Islet of Langerhans (tissue), 1 donor: ENCODE measurements at regions not wholly inside any gene's neighbourhood (a gene's known extent, or its start where the extent isn't known, plus 50 kb on each side); places are given as distances from the start of the nearest gene placed in this dataset.
"Not testable (repeated sequence)": the region's sequence is repeated elsewhere in the genome, so short reads cannot be mapped to it uniquely, and the experiment has no call there.

Experiments
- FAIRE-seq: peaks from one replicate; lab custom pipeline; 2011; peaks lifted over from hg19 to GRCh38; lab: Jason Lieb, UNC

GRCh38 chr1:56106531-56107274 is 472.7 kb downstream of the PLPP3 start:
- no peak for FAIRE-seq

GRCh38 chr1:56105397-56105796 is 474.0 kb downstream of the PLPP3 start:
- no peak for FAIRE-seq

- no peak for FAIRE-seq
Observed at GRCh38 chr1:56099766-56100265, 479.5 kb downstream of the PLPP3 start.

DNA sequence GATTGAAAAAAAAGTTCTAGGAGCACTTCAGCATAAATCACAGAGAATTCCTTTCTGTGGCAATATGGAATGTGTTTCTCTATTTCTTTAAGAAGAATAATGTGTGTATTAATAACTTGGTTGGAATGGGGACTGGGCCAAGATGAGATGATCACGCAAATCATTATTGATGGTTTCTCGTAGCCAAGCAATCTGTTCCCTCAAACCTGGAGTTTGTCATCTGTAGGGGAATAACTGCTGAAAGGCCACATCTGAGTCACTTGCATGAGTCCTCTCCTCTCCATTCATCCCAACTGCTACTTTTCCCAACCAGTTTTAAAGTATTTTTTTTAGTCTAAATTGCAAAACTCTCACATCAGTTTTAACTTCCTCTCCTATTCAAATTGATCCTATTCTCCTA is 480.4 kb downstream of the PLPP3 start:
- FAIRE-seq: no peak

- FAIRE-seq: no peak
Observed at GRCh38 chr1:56097713-56098112, 481.6 kb downstream of the PLPP3 start.

GRCh38 chr1:56095696-56096665 is 483.4 kb downstream of the PLPP3 start:
- no peak for FAIRE-seq

- no peak for FAIRE-seq
Observed at GRCh38 chr1:56094168-56094567, 485.2 kb downstream of the PLPP3 start.

DNA sequence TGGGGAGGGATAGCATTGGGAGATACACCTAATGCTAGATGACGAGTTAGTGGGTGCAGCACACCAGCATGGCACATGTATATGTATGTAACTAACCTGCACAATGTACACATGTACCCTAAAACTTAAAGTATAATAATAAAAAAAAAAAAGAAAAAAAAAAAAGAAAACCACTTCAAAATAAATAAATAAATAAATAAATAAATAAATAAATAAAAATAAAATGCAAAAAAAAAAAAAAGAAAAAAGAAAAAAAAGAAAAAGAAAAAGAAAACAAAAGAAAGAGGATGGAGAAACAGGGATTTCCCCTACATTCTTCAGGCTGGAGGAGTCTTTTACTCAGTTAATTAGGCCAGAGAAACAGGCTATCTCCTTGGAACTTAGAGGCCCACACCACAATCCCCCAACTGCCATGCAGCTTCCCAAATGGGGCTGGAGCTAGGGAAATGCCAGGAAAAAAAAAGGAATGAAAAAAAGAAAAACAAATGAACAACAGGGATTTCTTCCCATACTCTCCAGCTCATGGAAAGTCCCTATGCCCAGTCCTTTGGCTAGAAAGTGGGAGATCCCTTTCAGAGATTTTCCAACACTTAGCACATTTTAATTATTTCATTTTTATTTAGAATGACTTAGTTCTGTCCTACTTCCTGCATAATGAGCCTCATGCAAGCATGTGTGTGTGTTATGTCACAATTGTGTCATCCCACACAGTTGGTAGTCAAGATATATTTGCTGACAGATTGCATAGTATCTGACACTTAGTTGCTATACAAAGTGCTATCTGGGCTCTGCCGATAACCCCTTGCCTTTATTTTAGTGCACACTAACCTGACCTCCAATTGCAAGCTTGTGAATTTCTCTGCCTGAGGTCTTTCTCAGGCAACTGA is 486.4 kb downstream of the PLPP3 start:
- no peak for FAIRE-seq

DNA sequence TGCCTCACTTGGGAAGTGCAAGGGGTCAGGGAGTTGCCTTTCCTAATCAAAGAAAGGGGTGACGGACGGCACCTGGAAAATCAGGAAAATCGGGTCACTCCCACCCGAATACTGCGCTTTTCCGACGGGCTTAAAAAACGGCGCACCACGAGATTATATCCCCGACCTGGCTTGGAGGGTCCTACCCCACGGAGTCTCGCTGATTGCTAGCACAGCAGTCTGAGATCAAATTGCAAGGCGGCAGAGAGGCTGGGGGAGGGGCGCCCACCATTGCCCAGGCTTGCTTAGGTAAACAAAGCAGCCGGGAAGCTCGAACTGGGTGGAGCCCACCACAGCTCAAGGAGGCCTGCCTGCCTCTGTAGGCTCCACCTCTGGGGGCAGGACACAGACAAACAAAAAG is 489.5 kb downstream of the PLPP3 start:
- FAIRE-seq: not testable (repeated sequence)

DNA sequence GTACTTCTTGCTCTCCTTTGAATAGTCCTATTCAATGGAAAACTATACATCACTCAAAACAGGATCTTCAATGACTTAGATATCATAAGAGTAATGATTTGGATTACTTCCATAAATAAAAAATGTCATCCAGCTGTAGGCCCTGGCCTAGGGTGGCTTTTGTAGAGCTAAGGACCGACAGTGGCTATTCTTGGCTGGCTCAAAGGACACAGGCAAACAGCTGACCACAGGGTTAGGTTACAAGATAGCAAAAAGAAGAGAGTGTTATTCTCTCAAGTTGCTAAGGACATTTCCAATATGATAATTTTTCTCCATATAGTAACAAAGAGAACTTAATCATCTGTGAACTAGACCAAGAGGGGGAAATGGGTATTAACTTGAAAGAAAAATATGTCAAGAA is 495.1 kb downstream of the PLPP3 start:
- FAIRE-seq: no peak

DNA sequence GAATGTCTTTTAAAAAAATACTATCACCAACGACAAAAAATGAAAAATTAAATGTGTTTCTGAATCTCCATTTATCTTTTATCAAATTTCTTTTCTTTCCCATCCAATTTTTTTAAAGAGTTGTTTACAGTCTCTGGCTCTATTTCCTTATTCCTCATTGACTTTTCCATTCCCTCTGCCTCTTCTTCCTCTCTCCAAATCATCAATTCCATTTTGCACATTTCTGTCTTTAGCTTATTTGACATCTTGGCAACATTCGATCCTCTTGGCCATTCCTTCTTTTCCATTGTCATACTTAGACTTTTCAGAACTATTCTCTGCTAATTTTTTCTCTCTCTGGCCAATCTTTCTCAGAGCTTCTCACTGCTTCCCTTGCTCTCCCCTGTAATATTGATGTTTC is 497.6 kb downstream of the PLPP3 start:
- no peak for FAIRE-seq

DNA sequence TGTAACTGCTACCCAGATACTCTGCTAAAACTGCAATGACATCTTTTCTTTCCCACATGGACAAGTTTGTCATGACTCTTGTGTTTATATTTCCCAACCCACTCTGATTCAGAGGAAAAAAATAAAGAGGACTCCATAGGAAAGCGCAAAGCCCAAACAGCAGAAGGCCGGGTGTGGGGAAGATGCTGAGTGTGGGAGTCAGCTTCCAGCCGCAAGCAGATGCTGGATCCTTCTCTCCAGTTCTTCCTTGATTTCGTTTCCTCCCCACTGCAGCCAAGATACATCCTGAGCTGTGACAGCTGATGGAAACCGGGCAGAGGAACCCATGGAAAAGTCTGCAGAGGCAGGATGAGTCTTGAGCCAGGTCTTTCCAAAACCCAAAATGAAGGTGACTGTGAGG is 498.2 kb downstream of the PLPP3 start:
- no peak for FAIRE-seq

DNA sequence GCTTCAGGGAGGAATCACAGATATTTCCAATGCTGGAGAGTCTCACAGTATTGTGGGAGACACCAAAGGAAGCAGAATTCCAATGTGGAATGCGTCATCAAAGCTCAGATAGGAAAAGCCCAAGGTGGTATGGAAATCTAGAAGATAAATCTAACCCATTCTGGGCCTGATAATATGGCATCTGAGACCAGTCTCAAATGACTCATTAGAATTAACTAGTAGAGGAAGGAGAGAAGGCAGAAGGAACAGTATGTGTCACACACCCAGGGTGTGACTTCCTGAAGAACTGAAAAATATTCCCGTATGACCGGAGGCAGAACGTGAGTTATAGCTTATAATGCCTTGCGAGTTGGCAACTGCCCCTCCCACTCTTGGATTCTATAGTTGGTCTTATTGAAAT is 499.2 kb downstream of the PLPP3 start:
- no peak for FAIRE-seq

DNA sequence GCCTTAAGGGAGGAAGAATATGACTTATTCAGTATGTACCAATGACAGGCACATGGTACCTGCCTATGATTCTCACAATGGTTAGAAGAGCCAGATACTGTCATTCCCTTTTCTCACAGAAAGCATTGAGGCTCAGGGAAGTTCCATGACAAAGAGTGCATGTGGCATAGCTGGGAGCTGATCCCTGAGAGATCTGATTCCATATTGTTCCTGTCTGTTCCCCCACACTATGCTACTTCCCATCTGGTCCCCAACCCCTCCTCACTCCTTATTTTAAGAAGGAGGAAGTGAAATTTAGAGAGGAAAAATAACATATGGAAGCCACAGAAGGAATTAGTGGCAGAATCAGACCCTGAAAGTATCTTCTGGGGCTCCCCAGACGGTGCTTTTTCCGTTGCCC is 500.0 kb downstream of the PLPP3 start:
- FAIRE-seq: no peak

GRCh38 chr1:56077206-56077605 is 502.2 kb downstream of the PLPP3 start:
- FAIRE-seq: no peak

- no peak for FAIRE-seq
Observed at GRCh38 chr1:56074007-56074651, 505.2 kb downstream of the PLPP3 start.

DNA sequence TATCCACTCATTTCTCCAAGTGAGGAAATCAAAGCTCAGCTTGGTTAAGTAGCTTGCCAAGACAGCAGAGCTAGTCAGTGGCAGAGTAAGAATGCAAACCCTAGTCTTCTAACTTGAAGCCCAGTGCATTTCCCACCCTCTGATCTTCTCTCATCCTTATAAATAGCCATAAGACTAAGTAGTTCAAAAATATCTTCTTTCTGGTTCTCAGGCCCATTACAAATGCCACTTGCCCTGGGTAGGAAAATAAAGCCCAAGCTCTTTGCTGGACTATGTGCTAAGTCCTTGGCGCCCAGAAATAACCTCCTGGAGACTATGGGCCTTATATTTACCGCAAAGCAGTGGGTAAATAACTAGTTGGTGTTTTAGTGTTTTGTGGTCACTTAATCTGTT is 505.8 kb downstream of the PLPP3 start:
- no peak for FAIRE-seq

DNA sequence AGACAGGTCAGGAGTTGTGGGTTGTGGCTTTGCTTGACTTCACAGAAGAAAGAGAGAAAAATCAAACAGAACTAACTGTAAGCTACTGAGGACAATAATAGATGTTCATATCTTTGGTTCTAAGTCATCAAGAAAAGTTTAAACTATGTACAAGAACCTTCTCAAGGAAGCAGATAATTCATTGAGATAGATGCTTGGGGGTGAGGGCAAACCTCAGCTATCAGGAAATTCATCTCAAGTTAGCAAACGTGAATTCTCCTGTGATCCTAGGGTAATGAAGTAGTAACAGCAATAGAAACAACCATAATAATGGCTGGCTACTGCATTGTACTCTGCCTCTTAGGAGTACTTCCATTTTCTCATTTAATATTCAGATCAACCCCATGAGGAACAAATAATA is 506.2 kb downstream of the PLPP3 start:
- FAIRE-seq: no peak

DNA sequence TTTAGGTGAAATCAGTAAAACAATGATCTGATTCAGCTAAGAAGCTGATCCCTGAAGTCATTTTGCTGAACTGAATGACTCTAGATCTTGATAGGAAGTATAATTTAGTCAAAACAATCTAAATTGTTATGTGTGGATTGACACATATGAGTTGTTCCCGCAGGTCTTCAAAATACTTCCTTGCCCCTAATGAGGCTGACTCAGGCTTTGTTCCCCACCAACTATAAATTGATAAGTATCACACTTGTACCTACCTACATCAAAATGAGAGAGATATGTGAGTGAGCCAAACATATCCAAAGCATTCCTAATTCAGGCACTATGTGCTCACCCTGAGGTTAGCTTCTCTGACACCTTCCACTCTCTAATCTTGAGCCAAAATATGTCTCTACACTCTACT is 507.1 kb downstream of the PLPP3 start:
- no peak for FAIRE-seq

DNA sequence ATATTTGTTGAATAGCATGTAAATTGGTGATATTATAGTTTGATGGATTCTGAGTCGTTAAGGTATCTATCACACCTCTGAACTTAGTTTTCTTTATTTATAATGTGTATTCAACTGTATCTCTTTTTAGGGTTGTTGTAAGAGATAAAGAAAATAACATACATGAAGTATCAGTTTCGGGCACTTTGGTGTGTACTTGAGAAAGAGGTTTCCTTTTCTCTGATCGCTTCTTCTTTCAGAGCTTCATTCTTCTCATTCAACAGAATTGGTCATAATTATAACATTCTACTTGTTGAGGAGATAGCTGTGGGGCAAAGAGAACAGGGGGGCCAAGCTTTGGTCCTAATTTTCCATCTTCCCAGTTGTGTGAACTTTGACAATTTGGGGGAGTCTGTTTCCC is 508.0 kb downstream of the PLPP3 start:
- FAIRE-seq: no peak

DNA sequence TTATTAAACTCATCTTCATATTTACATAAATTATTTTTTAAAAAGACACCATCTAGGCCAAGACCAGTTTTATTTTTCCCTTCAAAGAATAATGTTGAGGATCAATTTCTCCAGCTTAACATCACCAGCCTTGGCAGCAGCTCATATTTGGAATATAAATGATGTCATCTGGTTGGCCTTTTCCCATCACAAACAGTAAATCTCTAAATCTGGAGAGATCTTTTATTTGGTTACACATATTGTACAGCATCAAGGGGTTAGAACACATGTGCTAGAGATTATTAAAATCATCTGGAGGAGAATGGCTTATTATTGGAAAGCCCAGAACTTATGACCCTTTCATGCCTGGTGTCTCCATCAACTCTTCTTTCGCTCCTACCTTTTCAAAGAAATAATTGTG is 508.8 kb downstream of the PLPP3 start:
- no peak for FAIRE-seq

- no peak for FAIRE-seq
Observed at GRCh38 chr1:56069824-56070223, 509.5 kb downstream of the PLPP3 start.
